Fibroblast of pulmonary artery (primary cell): ENCODE measurements at regions not wholly inside any gene's neighbourhood (a gene's known extent, or its start where the extent isn't known, plus 50 kb on each side); places are given as distances from the start of the nearest gene placed in this dataset.
A peak's percentile ranks its signal among the peaks of the same experiment; 100 is the strongest.

Experiments
- DNase-seq: peaks from one replicate; pipeline ENCODE4 v3.0.0-alpha.2; 2010; ENCODE audit warnings: low read depth
- H3K4me3 ChIP-seq: replicated peaks from 2 replicates; pipeline ENCODE4 v1.5.1; 2011; ENCODE audit warnings: low read depth, mild to moderate bottlenecking, control low read depth, low read length, moderate library complexity
- CTCF ChIP-seq: IDR thresholded peaks from 2 replicates; pipeline ENCODE4 v1.5.1; 2011; ENCODE audit warnings: mild to moderate bottlenecking, control low read depth, low read length, inconsistent platforms; ENCODE audit errors: missing control alignments

- DNase-seq: no peak
- TF ChIP-seq CTCF: no peak
- no peak overlapping the region for H3K4me3 ChIP-seq
These were observed 122.9 kb upstream of the RAP1B start for GRCh38 chr12:68487721-68488309.

- no peak overlapping the region for H3K4me3 ChIP-seq
- no peak for DNase-seq
- TF ChIP-seq CTCF: no peak
These were observed 121.4 kb upstream of the RAP1B start for GRCh38 chr12:68489273-68489672.

GRCh38 chr12:68490476-68490875 is 120.2 kb upstream of the RAP1B start:
- no peak for TF ChIP-seq CTCF
- no peak overlapping the region for H3K4me3 ChIP-seq
- no peak for DNase-seq

- no peak for TF ChIP-seq CTCF
- no peak overlapping the region for H3K4me3 ChIP-seq
- DNase-seq: no peak
These were observed 119.3 kb upstream of the RAP1B start for GRCh38 chr12:68491204-68491960.

- TF ChIP-seq CTCF: no peak
- H3K4me3 ChIP-seq: no peak overlapping the region
- DNase-seq: peak; percentile 82
These were observed 115.2 kb upstream of the RAP1B start for GRCh38 chr12:68495336-68496070.

GRCh38 chr12:68497107-68497506 is 113.6 kb upstream of the RAP1B start:
- no peak for DNase-seq
- no peak for TF ChIP-seq CTCF

More at GRCh38 chr12:68497107-68497506, 113.6 kb upstream of the RAP1B start:
- no peak overlapping the region for H3K4me3 ChIP-seq
